Osteoblast (primary cell): ENCODE measurements at regions not wholly inside any gene's neighbourhood (a gene's known extent, or its start where the extent isn't known, plus 50 kb on each side); places are given as distances from the start of the nearest gene placed in this dataset.

Experiments used
- DNase-seq: peaks from one replicate; pipeline ENCODE4 v3.0.0; 2011; ENCODE audit warnings: low spot score, mixed read lengths; ENCODE audit not compliant: insufficient read length; ENCODE audit errors: missing footprints
- H2AFZ ChIP-seq: 2 replicates; pipeline ENCODE4 v1.6.0; 2011; ENCODE audit warnings: mild to moderate bottlenecking, low read length
- H3K27ac ChIP-seq: 2 replicates; pipeline ENCODE4 v1.5.1; 2011; ENCODE audit warnings: mild to moderate bottlenecking, low read depth, low read length, moderate library complexity
- H3K27me3 ChIP-seq: 2 replicates; pipeline ENCODE4 v1.6.0; 2012; ENCODE audit warnings: mild to moderate bottlenecking, control low read depth, inconsistent platforms, low read length, moderate library complexity; ENCODE audit not compliant: insufficient read depth
- H3K36me3 ChIP-seq: 2 replicates; pipeline ENCODE4 v1.5.1; 2011; ENCODE audit warnings: mild to moderate bottlenecking, low read length, control low read depth, moderate library complexity; ENCODE audit not compliant: insufficient read depth
- H3K4me1 ChIP-seq: 2 replicates; pipeline ENCODE4 v1.5.1; 2011; ENCODE audit warnings: mild to moderate bottlenecking, low read length, control low read depth, moderate library complexity; ENCODE audit not compliant: insufficient read depth
- H3K4me2 ChIP-seq: 2 replicates; pipeline ENCODE4 v1.6.0; 2011; ENCODE audit warnings: mild to moderate bottlenecking, low read length; ENCODE audit not compliant: insufficient read depth
- H3K4me3 ChIP-seq: fragments of 200-600 bp; sonication (generic); 3 replicates; pipeline ENCODE4 v1.5.1; 2012; ENCODE audit warnings: mild to moderate bottlenecking, low read length, inconsistent platforms; ENCODE audit not compliant: insufficient read depth
- H3K79me2 ChIP-seq: 2 replicates; pipeline ENCODE4 v1.6.0; 2012; ENCODE audit warnings: mild to moderate bottlenecking, low read length, control low read depth, inconsistent platforms; ENCODE audit not compliant: insufficient read depth
- H3K9me3 ChIP-seq: 2 replicates; pipeline ENCODE4 v1.5.1; 2011; ENCODE audit warnings: low read depth, low read length, control low read depth
- H4K20me1 ChIP-seq: 2 replicates; pipeline ENCODE4 v1.6.0; 2012; ENCODE audit warnings: mild to moderate bottlenecking, low read length, control low read depth; ENCODE audit not compliant: insufficient read depth
- CTCF ChIP-seq: IDR thresholded peaks from 2 replicates; pipeline ENCODE4 v1.5.1; 2011; ENCODE audit warnings: mild to moderate bottlenecking, low read depth, low read length, moderate library complexity; ENCODE audit errors: extremely low read depth

- Histone ChIP-seq H3K27ac (no peak overlapping the region), H3K36me3 (no peaks in the 10 kb centered on the region), H3K4me3 (no peak overlapping the region), H3K9me3 (no peaks in the 10 kb centered on the region), H3K79me2 (no peaks in the 10 kb centered on the region), H4K20me1 (no peaks in the 10 kb centered on the region), H3K4me1 (peaks cover 9% of the 10 kb centered on the region), H3K4me2 (no peak overlapping the region), H3K27me3 (no peaks in the 10 kb centered on the region), H2AFZ (no peak overlapping the region)
- TF ChIP-seq CTCF: no peak
- DNase-seq: no peak
These were observed 71.0 kb downstream of the SEM1 start for GRCh38 chr7:96638669-96639068.

- no peak overlapping the region for H3K4me2 ChIP-seq
- peaks cover 9% of the 10 kb centered on the region for H3K4me1 ChIP-seq
These were observed 72.1 kb downstream of the SEM1 start for GRCh38 chr7:96637522-96637921.

GRCh38 chr7:96636979-96637378 is 72.7 kb downstream of the SEM1 start:
- no peaks in the 10 kb centered on the region for H3K79me2 ChIP-seq
- H3K27me3 ChIP-seq: no peaks in the 10 kb centered on the region
- H3K4me1 ChIP-seq: peaks cover 9% of the 10 kb centered on the region
- no peaks in the 10 kb centered on the region for H3K36me3 ChIP-seq
- H3K9me3 ChIP-seq: no peaks in the 10 kb centered on the region
- no peak overlapping the region for H3K4me3 ChIP-seq
- no peak for DNase-seq
- no peak overlapping the region for H3K27ac ChIP-seq
- H2AFZ ChIP-seq: peak overlapping the region; percentile 52
- peak overlapping the region; percentile 33 for H3K4me2 ChIP-seq
- no peak for TF ChIP-seq CTCF
- H4K20me1 ChIP-seq: no peaks in the 10 kb centered on the region

More at GRCh38 chr7:96637522-96637921, 72.1 kb downstream of the SEM1 start:
- no peak overlapping the region for H2AFZ ChIP-seq
- no peaks in the 10 kb centered on the region for H4K20me1 ChIP-seq
- H3K9me3 ChIP-seq: no peaks in the 10 kb centered on the region
- H3K36me3 ChIP-seq: no peaks in the 10 kb centered on the region
- no peaks in the 10 kb centered on the region for H3K79me2 ChIP-seq
- no peak overlapping the region for H3K4me3 ChIP-seq
- DNase-seq: no peak
- H3K27me3 ChIP-seq: no peaks in the 10 kb centered on the region
- no peak overlapping the region for H3K27ac ChIP-seq
- no peak for TF ChIP-seq CTCF

GRCh38 chr7:96636342-96636860 is 73.2 kb downstream of the SEM1 start:
- peaks cover 9% of the 10 kb centered on the region for H3K4me1 ChIP-seq
- no peaks in the 10 kb centered on the region for H4K20me1 ChIP-seq
- H2AFZ ChIP-seq: peak overlapping the region; percentile 52
- no peak overlapping the region for H3K27ac ChIP-seq
- no peaks in the 10 kb centered on the region for H3K36me3 ChIP-seq
- peak overlapping the region; percentile 33 for H3K4me2 ChIP-seq
- TF ChIP-seq CTCF: no peak
- no peak overlapping the region for H3K4me3 ChIP-seq
- H3K27me3 ChIP-seq: no peaks in the 10 kb centered on the region
- no peak for DNase-seq
- H3K79me2 ChIP-seq: no peaks in the 10 kb centered on the region
- no peaks in the 10 kb centered on the region for H3K9me3 ChIP-seq
